H1 (cell line): ENCODE measurements at regions not wholly inside any gene's neighbourhood (a gene's known extent, or its start where the extent isn't known, plus 50 kb on each side); places are given as distances from the start of the nearest gene placed in this dataset.
"Not testable (repeated sequence)": the region's sequence is repeated elsewhere in the genome, so short reads cannot be mapped to it uniquely, and the experiment has no call there.

Experiments
- CTCF ChIA-PET: fragments of 300-600 bp; sonication (Branson Sonifier 250); formaldehyde crosslinking; loops from one replicate; lab custom pipeline; 2021; ENCODE audit not compliant: partially characterized antibody; lab: Charles Lee
- POLR2A ChIA-PET: fragments of 300-600 bp; sonication (Branson Sonifier 250); formaldehyde crosslinking; loops from one replicate; lab custom pipeline; 2021; ENCODE audit warnings: inconsistent platforms; ENCODE audit not compliant: partially characterized antibody; lab: Charles Lee
- DNase-seq, 2 experiments: peaks; one replicate each; pipeline versions ENCODE4 v3.0.0 to v3.0.0-alpha.2; 2010 to 2022; ENCODE audit warnings: low spot score in 2 of 2, low read depth in 1 of 2, mixed read lengths in 1 of 2
- FAIRE-seq: peaks from 2 replicates; lab custom pipeline; 2011; peaks lifted over from hg19 to GRCh38; lab: Jason Lieb, UNC
- H2AFZ ChIP-seq: 2 replicates; pipeline ENCODE4 v1.8.1; 2012; ENCODE audit warnings: low read length, inconsistent platforms
- H2AK5ac ChIP-seq: 2 replicates; pipeline ENCODE4 v1.6.1; 2013; ENCODE audit warnings: low read depth, low read length
- H2BK120ac ChIP-seq: replicated peaks from 2 replicates; pipeline ENCODE3; 2013; ENCODE audit warnings: low read depth, low read length, inconsistent platforms
- H2BK12ac ChIP-seq: 2 replicates; pipeline ENCODE4 v1.6.1; 2013; ENCODE audit warnings: low read depth, low read length
- H2BK15ac ChIP-seq: 2 replicates; pipeline ENCODE4 v1.6.1; 2013; ENCODE audit warnings: low read length
- H2BK20ac ChIP-seq: 2 replicates; pipeline ENCODE4 v1.6.1; 2013; ENCODE audit warnings: low read length
- H2BK5ac ChIP-seq: 2 replicates; pipeline ENCODE4 v1.6.1; 2013; ENCODE audit warnings: low read depth, low read length
- H3K14ac ChIP-seq: 2 replicates; pipeline ENCODE4 v1.6.1; 2013; ENCODE audit warnings: inconsistent platforms; ENCODE audit not compliant: insufficient read length
- H3K18ac ChIP-seq: 2 replicates; pipeline ENCODE4 v1.6.1; 2013; ENCODE audit warnings: low read length; ENCODE audit errors: extremely low read depth
- H3K23ac ChIP-seq: 2 replicates; pipeline ENCODE4 v1.6.1; 2013; ENCODE audit warnings: inconsistent platforms; ENCODE audit not compliant: insufficient read length
- H3K23me2 ChIP-seq: 2 replicates; pipeline ENCODE4 v1.6.1; 2013; ENCODE audit warnings: low read depth, low read length
- H3K27ac ChIP-seq: 2 replicates; pipeline ENCODE4 v1.6.1; 2011; ENCODE audit warnings: low read depth, low read length, inconsistent platforms
- H3K27me3 ChIP-seq, 4 experiments: replicated peaks in 1 of 4; 1 replicate in 1 of 4; 2 replicates in 3 of 4; pipeline versions ENCODE4 v1.6.1 to v1.8.1; 2011 to 2013; ENCODE audit warnings: low read length in 3 of 4, mild to moderate bottlenecking in 3 of 4, inconsistent platforms in 2 of 4, mixed read lengths in 2 of 4, moderate library complexity in 1 of 4; ENCODE audit not compliant: control insufficient read depth in 3 of 4, insufficient read depth in 3 of 4; ENCODE audit errors: extremely low read depth in 1 of 4
- H3K36me3 ChIP-seq, 4 experiments: 2 replicates each; pipeline versions ENCODE4 v1.6.1 to v1.8.1; 2011 to 2013; ENCODE audit warnings: mild to moderate bottlenecking in 4 of 4, low read length in 3 of 4, moderate library complexity in 2 of 4, control low read depth in 1 of 4, inconsistent platforms in 1 of 4; ENCODE audit not compliant: insufficient read depth in 4 of 4, control insufficient read depth in 2 of 4
- H3K4ac ChIP-seq: replicated peaks from 2 replicates; pipeline ENCODE3; 2013; ENCODE audit warnings: low read length, low read depth, mixed read lengths, inconsistent platforms; ENCODE audit not compliant: insufficient read length
- H3K4me1 ChIP-seq, 4 experiments: replicated peaks in 1 of 4; 1 replicate in 1 of 4; 2 replicates in 3 of 4; pipeline versions ENCODE4 v1.6.1 to v1.8.1; 2011 to 2013; ENCODE audit warnings: low read length in 3 of 4, inconsistent platforms in 2 of 4, mixed read lengths in 1 of 4; ENCODE audit not compliant: insufficient read depth in 4 of 4, control insufficient read depth in 3 of 4
- H3K4me2 ChIP-seq, 2 experiments: 2 replicates each; pipeline versions ENCODE4 v1.6.1 to v1.8.1; 2011 to 2013; ENCODE audit warnings: low read depth in 2 of 2, low read length in 2 of 2, control low read depth in 1 of 2, inconsistent platforms in 1 of 2, mild to moderate bottlenecking in 1 of 2; ENCODE audit not compliant: insufficient read depth in 1 of 2
- H3K4me3 ChIP-seq, 4 experiments: fragments of 200-600, 300-600 bp in 1 of 4; sonication (generic), shearing (Covaris generic), sonication (Bioruptor Twin) in 1 of 4; 2 replicates each; pipeline versions ENCODE4 v1.5.1 to v1.8.1; 2011 to 2016; ENCODE audit warnings: low read length in 4 of 4, low read depth in 3 of 4, control low read depth in 2 of 4, inconsistent platforms in 2 of 4, mild to moderate bottlenecking in 2 of 4, mixed read lengths in 1 of 4, moderate library complexity in 1 of 4; ENCODE audit not compliant: insufficient read depth in 2 of 4; ENCODE audit errors: extremely low read depth in 1 of 4
- H3K56ac ChIP-seq: replicated peaks from 2 replicates; pipeline ENCODE3; 2013; ENCODE audit warnings: low read depth, mild to moderate bottlenecking, mixed read lengths, low read length, inconsistent platforms; ENCODE audit not compliant: insufficient read length
- H3K79me1 ChIP-seq: 2 replicates; pipeline ENCODE4 v1.6.1; 2013; ENCODE audit warnings: low read depth, low read length, control low read depth
- H3K79me2 ChIP-seq, 2 experiments: 2 replicates each; pipeline versions ENCODE4 v1.6.1 to v1.8.1; 2012 to 2013; ENCODE audit warnings: low read length in 2 of 2, mild to moderate bottlenecking in 2 of 2, inconsistent platforms in 1 of 2; ENCODE audit not compliant: insufficient read depth in 2 of 2, control insufficient read depth in 1 of 2
- H3K9ac ChIP-seq, 4 experiments: replicated peaks in 1 of 4; 1 replicate in 1 of 4; 2 replicates in 3 of 4; pipeline versions ENCODE4 v1.6.1 to v1.8.1; 2011 to 2013; ENCODE audit warnings: low read depth in 3 of 4, low read length in 3 of 4, control low read depth in 2 of 4, mild to moderate bottlenecking in 2 of 4, moderate library complexity in 2 of 4, inconsistent platforms in 1 of 4; ENCODE audit errors: extremely low read depth in 1 of 4
- H3K9me3 ChIP-seq, 2 experiments: 2 replicates each; pipeline versions ENCODE4 v1.6.1 to v1.8.1; 2012 to 2013; ENCODE audit warnings: mild to moderate bottlenecking in 2 of 2, moderate library complexity in 2 of 2, control low read depth in 1 of 2, inconsistent platforms in 1 of 2, low read depth in 1 of 2, low read length in 1 of 2, mixed read lengths in 1 of 2; ENCODE audit not compliant: insufficient read depth in 2 of 2
- H4K20me1 ChIP-seq, 2 experiments: replicated peaks in 1 of 2; 2 replicates each; pipeline versions ENCODE3 to v1.8.1; 2011 to 2013; ENCODE audit warnings: inconsistent platforms in 2 of 2, low read length in 2 of 2, mild to moderate bottlenecking in 1 of 2; ENCODE audit not compliant: insufficient read depth in 2 of 2, control insufficient read depth in 1 of 2
- H4K5ac ChIP-seq: 2 replicates; pipeline ENCODE4 v1.6.1; 2013; ENCODE audit warnings: low read length, low read depth, mixed read lengths, inconsistent platforms; ENCODE audit not compliant: insufficient read length
- H4K8ac ChIP-seq: 2 replicates; pipeline ENCODE4 v1.8.0; 2013; ENCODE audit warnings: mild to moderate bottlenecking, moderate library complexity, low read length, inconsistent platforms; ENCODE audit not compliant: insufficient read depth; ENCODE audit errors: extremely low read depth
- H4K91ac ChIP-seq: replicated peaks from 2 replicates; pipeline ENCODE3; 2013; ENCODE audit warnings: low read length, mixed read lengths, inconsistent platforms; ENCODE audit not compliant: insufficient read length
- FOSL1 ChIP-seq: IDR thresholded peaks from 2 replicates; pipeline ENCODE4 v1.6.1; 2011; ENCODE audit warnings: mild to moderate bottlenecking, low read depth, low read length, moderate library complexity; ENCODE audit not compliant: insufficient read depth
- KDM1A ChIP-seq: fragments of 200-600, 300-600 bp; sonication (generic); IDR thresholded peaks from 2 replicates; pipeline ENCODE4 v1.7.1; 2016; ENCODE audit warnings: mild to moderate bottlenecking, low read length, borderline replicate concordance
- MAFK ChIP-seq: IDR thresholded peaks from 2 replicates; pipeline ENCODE4 v1.6.1; 2012; ENCODE audit warnings: low read depth, mild to moderate bottlenecking, improper control_type of control experiment, low read length
- NRF1 ChIP-seq: IDR thresholded peaks from 2 replicates; pipeline ENCODE4 v1.6.1; 2011; ENCODE audit warnings: mild to moderate bottlenecking, low read depth, low read length, improper control_type of control experiment
- POLR2A ChIP-seq, 2 experiments: IDR thresholded peaks; 1 replicate in 1 of 2; 2 replicates in 1 of 2; pipeline ENCODE4 v1.6.1; 2011; ENCODE audit warnings: low read depth in 2 of 2, low read length in 2 of 2, mild to moderate bottlenecking in 2 of 2; ENCODE audit errors: control extremely low read depth in 1 of 2
- SP2 ChIP-seq: IDR thresholded peaks from 2 replicates; pipeline ENCODE4 v1.6.1; 2012; ENCODE audit warnings: mild to moderate bottlenecking, low read length, inconsistent platforms
- SRF ChIP-seq: IDR thresholded peaks from 2 replicates; pipeline ENCODE4 v1.6.1; 2011; ENCODE audit warnings: mild to moderate bottlenecking, low read depth, low read length, moderate library complexity
- WGBS, 2 experiments: shearing (Covaris generic) in 1 of 2; methylation state at CpG; one replicate each; pipeline versions ENCODE4 v1.1.6 to v1.1.7; 2013 to 2015; ENCODE audit warnings: low lambda C conversion rate in 2 of 2, mixed read lengths in 2 of 2, inconsistent platforms in 1 of 2, low coverage in 1 of 2, missing lambda C conversion rate in 1 of 2; ENCODE audit not compliant: insufficient replicate concordance in 2 of 2, insufficient coverage in 1 of 2, insufficient read length in 1 of 2; ENCODE audit errors: extremely low coverage in 1 of 2, missing lambda C conversion rate in 1 of 2; 5-methylcytosine and 5-hydroxymethylcytosine counted together
- TF ChIP-seq, protein P1 (sequence below): IDR thresholded peaks from 2 replicates; pipeline ENCODE4 v1.6.1; 2012; ENCODE audit warnings: low read length, inconsistent platforms
- TF ChIP-seq, protein P2 (sequence below): IDR thresholded peaks from 2 replicates; pipeline ENCODE4 v1.6.1; 2012; ENCODE audit warnings: inconsistent platforms

GRCh38 chr4:3607690-3608552 lies 75.7 kb upstream of the LRPAP1 start (continued):
- TF ChIP-seq SP2, result no peak
- TF ChIP-seq, protein P1, sequence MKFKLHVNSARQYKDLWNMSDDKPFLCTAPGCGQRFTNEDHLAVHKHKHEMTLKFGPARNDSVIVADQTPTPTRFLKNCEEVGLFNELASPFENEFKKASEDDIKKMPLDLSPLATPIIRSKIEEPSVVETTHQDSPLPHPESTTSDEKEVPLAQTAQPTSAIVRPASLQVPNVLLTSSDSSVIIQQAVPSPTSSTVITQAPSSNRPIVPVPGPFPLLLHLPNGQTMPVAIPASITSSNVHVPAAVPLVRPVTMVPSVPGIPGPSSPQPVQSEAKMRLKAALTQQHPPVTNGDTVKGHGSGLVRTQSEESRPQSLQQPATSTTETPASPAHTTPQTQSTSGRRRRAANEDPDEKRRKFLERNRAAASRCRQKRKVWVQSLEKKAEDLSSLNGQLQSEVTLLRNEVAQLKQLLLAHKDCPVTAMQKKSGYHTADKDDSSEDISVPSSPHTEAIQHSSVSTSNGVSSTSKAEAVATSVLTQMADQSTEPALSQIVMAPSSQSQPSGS, result no peak
- TF ChIP-seq, protein P2, sequence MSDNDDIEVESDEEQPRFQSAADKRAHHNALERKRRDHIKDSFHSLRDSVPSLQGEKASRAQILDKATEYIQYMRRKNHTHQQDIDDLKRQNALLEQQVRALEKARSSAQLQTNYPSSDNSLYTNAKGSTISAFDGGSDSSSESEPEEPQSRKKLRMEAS, result no peak
- TF ChIP-seq NRF1, result no peak
- TF ChIP-seq MAFK, result no peak
- TF ChIP-seq KDM1A, result no peak
- no peak for TF ChIP-seq SRF
- TF ChIP-seq FOSL1, result no peak
- no peak for TF ChIP-seq POLR2A (IDR thresholded peaks at IDR 0.05; ENCODE audit: control extremely low read depth in 1 of 2, low read depth in 2 of 2, low read length in 2 of 2)

DNA sequence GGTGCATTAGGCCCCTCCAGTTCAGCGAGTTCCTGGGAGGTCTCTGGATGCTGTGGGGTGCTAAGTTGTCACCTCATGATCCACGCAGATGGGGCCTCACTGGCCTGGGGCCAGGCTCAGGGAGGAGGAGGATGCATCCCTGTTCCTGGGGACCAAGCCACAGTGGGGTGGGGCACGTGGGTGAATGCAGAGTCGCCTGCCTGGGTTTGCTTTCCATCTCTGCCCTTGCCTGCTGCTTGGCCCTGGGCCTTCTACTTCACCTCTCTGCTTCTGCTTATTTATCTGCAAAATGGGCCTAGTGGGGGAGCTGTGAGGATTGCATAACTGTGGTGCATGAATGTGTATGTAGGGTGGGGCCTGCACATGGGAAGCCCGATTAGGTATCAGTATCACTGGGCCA lies 74.6 kb upstream of the LRPAP1 start:
- not testable (repeated sequence) for H3K79me1 ChIP-seq

More for the DNA sequence above, 74.6 kb upstream of the LRPAP1 start:
- H2AFZ ChIP-seq, H3K27ac ChIP-seq, H3K9me3 ChIP-seq, H2BK20ac ChIP-seq, H4K8ac ChIP-seq, H3K79me2 ChIP-seq, H3K36me3 ChIP-seq, H3K4ac ChIP-seq, H3K4me3 ChIP-seq, H2BK15ac ChIP-seq, POLR2A ChIA-PET, H2BK120ac ChIP-seq, CTCF ChIA-PET, H3K23ac ChIP-seq, H3K27me3 ChIP-seq, H3K4me2 ChIP-seq, H2BK12ac ChIP-seq, H2AK5ac ChIP-seq, H4K91ac ChIP-seq, H3K18ac ChIP-seq, H2BK5ac ChIP-seq, H4K5ac ChIP-seq, H4K20me1 ChIP-seq, H3K9ac ChIP-seq, H3K4me1 ChIP-seq, FAIRE-seq, H3K56ac ChIP-seq, DNase-seq, H3K14ac ChIP-seq: not testable (repeated sequence)
- peaks cover 13% of the 10 kb centered on the region; the same call in 1 of the 2 replicates for H3K23me2 ChIP-seq
- WGBS, 2 experiments, result 93% methylated on average over 3 of the region's 5 CpGs; no CpG with 5 or more reads in 1 of the 2 experiments
